GM23338 (cell line): ENCODE measurements at regions not wholly inside any gene's neighbourhood (a gene's known extent, or its start where the extent isn't known, plus 50 kb on each side); places are given as distances from the start of the nearest gene placed in this dataset.

Experiments used
- ATAC-seq: fragments of 200-7000 bp; cut with Tn5 transposase; 3 replicates; pipeline ENCODE4 v1.9.1; 2020
- DNase-seq: peaks from one replicate; pipeline ENCODE4 v3.0.0-alpha.2; 2015; ENCODE audit warnings: low spot score
- H2AFZ ChIP-seq: fragments of 200-600 bp; sonication (generic); 2 replicates; pipeline ENCODE4 v1.8.0; 2016; ENCODE audit warnings: antibody characterized with exemption, mild to moderate bottlenecking, moderate library complexity
- H3F3A ChIP-seq: fragments of 200-600 bp; sonication (generic); replicated peaks from 2 replicates; pipeline ENCODE4 v1.8.0; 2017; ENCODE audit warnings: antibody characterized with exemption, mixed run types, low read depth
- H3K27ac ChIP-seq: fragments of 200-600 bp; sonication (generic); 2 replicates; pipeline ENCODE4 v1.6.1; 2016; ENCODE audit warnings: low read depth
- H3K27me3 ChIP-seq: fragments of 200-600 bp; sonication (generic); 2 replicates; pipeline ENCODE4 v1.8.0; 2016; ENCODE audit warnings: mild to moderate bottlenecking, mixed run types, moderate library complexity; ENCODE audit not compliant: insufficient read depth
- H3K36me3 ChIP-seq: fragments of 200-600 bp; sonication (generic); 2 replicates; pipeline ENCODE4 v1.8.0; 2016; ENCODE audit warnings: mild to moderate bottlenecking; ENCODE audit not compliant: insufficient read depth
- H3K4me1 ChIP-seq: fragments of 200-600 bp; sonication (generic); 2 replicates; pipeline ENCODE4 v1.8.0; 2016; ENCODE audit warnings: mild to moderate bottlenecking, moderate library complexity; ENCODE audit not compliant: insufficient read depth
- H3K4me2 ChIP-seq: fragments of 200-600 bp; sonication (generic); 2 replicates; pipeline ENCODE4 v1.7.1; 2017; ENCODE audit warnings: mixed run types
- H3K4me3 ChIP-seq: fragments of 200-600 bp; sonication (generic); 2 replicates; pipeline ENCODE4 v1.6.1; 2016; ENCODE audit warnings: mixed run types
- H3K79me2 ChIP-seq: fragments of 200-600 bp; sonication (generic); replicated peaks from 2 replicates; pipeline ENCODE4 v1.8.0; 2017; ENCODE audit warnings: mild to moderate bottlenecking; ENCODE audit not compliant: insufficient read depth
- H3K9me2 ChIP-seq: fragments of 200-600 bp; sonication (generic); 2 replicates; pipeline ENCODE4 v1.8.0; 2017; ENCODE audit not compliant: insufficient read depth
- H4K20me1 ChIP-seq: fragments of 200-600 bp; sonication (generic); replicated peaks from 2 replicates; pipeline ENCODE4 v1.8.0; 2017; ENCODE audit warnings: mild to moderate bottlenecking; ENCODE audit not compliant: insufficient read depth
- H3K27ac Mint-ChIP-seq: 2 replicates; pipeline ENCODE4 v1.8.0; 2020; ENCODE audit warnings: inconsistent platforms, mild to moderate bottlenecking, moderate library complexity, mixed read lengths
- H3K27me3 Mint-ChIP-seq: 3 replicates; pipeline ENCODE4 v1.8.0; 2022; ENCODE audit warnings: low read depth, mild to moderate bottlenecking, moderate library complexity, mixed read lengths, inconsistent platforms; ENCODE audit not compliant: insufficient read depth, poor library complexity
- H3K36me3 Mint-ChIP-seq: 3 replicates; pipeline ENCODE4 v1.8.0; 2021; ENCODE audit warnings: low read depth, mild to moderate bottlenecking, inconsistent platforms, moderate library complexity, mixed read lengths
- H3K4me1 Mint-ChIP-seq: 3 replicates; pipeline ENCODE4 v1.8.0; 2020; ENCODE audit warnings: mild to moderate bottlenecking, inconsistent platforms, mixed read lengths
- H3K4me3 Mint-ChIP-seq: 3 replicates; pipeline ENCODE4 v1.8.0; 2021; ENCODE audit warnings: moderate library complexity, mild to moderate bottlenecking, inconsistent platforms, mixed read lengths
- H3K9me3 Mint-ChIP-seq: 3 replicates; pipeline ENCODE4 v1.8.0; 2020; ENCODE audit warnings: moderate library complexity, mild to moderate bottlenecking, inconsistent platforms, mixed read lengths
- CREB1 ChIP-seq: fragments of 250-450 bp; sonication (Bioruptor Pico); IDR thresholded peaks from 2 replicates; pipeline ENCODE4 v1.5.0; 2020; ENCODE audit warnings: low read depth, mild to moderate bottlenecking, moderate library complexity
- CTCF ChIP-seq, 2 experiments: fragments of 200-600 bp in 1 of 2; sonication (generic) in 1 of 2; conservative IDR thresholded peaks; 2 replicates each; pipeline versions ENCODE4 v1.5.1 to v1.6.1; 2016 to 2017; ENCODE audit warnings: antibody characterized with exemption in 2 of 2, low read depth in 2 of 2, mild to moderate bottlenecking in 2 of 2, moderate library complexity in 1 of 2
- ETS1 ChIP-seq: IDR thresholded peaks from 2 replicates; pipeline ENCODE4 v1.6.1; 2016; ENCODE audit warnings: antibody characterized with exemption
- EZH2 ChIP-seq: fragments of 200-600 bp; sonication (generic); IDR thresholded peaks from one replicate; pipeline ENCODE4 v1.8.0; 2017; ENCODE audit warnings: antibody characterized with exemption, mild to moderate bottlenecking, low read depth; ENCODE audit not compliant: unreplicated experiment
- EZH2phosphoT487 ChIP-seq: fragments of 200-600 bp; sonication (generic); IDR thresholded peaks from one replicate; pipeline ENCODE4 v1.8.1; 2018; ENCODE audit warnings: antibody characterized with exemption; ENCODE audit not compliant: unreplicated experiment
- NANOG ChIP-seq: IDR thresholded peaks from 2 replicates; pipeline ENCODE4 v1.6.1; 2016; ENCODE audit warnings: antibody characterized with exemption, borderline replicate concordance
- POLR2AphosphoS5 ChIP-seq: IDR thresholded peaks from 2 replicates; pipeline ENCODE4 v1.6.1; 2016; ENCODE audit warnings: antibody characterized with exemption, low read depth
- ZNF331 ChIP-seq: fragments of 250-450 bp; sonication (Bioruptor Pico); IDR thresholded peaks from 2 replicates; pipeline ENCODE4 v1.5.0; 2020; ENCODE audit warnings: low read depth, mild to moderate bottlenecking, moderate library complexity
- ZNF462 ChIP-seq: fragments of 250-450 bp; sonication (Bioruptor Pico); IDR thresholded peaks from 2 replicates; pipeline ENCODE4 v1.5.0; 2020; ENCODE audit warnings: mild to moderate bottlenecking, moderate library complexity

GRCh38 chr3:19799887-19800286 is 134.1 kb downstream of the EFHB start (continued):
- no peak for TF ChIP-seq EZH2phosphoT487

- H3K4me3 Mint-ChIP-seq = no peak overlapping the region
- Histone ChIP-seq H2AFZ (no peak overlapping the region), H3K4me1 (no peaks in the 10 kb centered on the region), H3K79me2 (no peaks in the 10 kb centered on the region), H3K9me2 (no peaks in the 10 kb centered on the region), H3K4me3 (no peak overlapping the region), H3F3A (no peaks in the 10 kb centered on the region), H4K20me1 (no peaks in the 10 kb centered on the region), H3K27me3 (no peaks in the 10 kb centered on the region), H3K36me3 (no peaks in the 10 kb centered on the region), H3K4me2 (no peak overlapping the region), H3K27ac (no peak overlapping the region)
- no peaks in the 10 kb centered on the region for H3K4me1 Mint-ChIP-seq
- no peak overlapping the region for H3K27ac Mint-ChIP-seq
- DNase-seq = no peak
- peaks cover 35% of the 10 kb centered on the region for H3K36me3 Mint-ChIP-seq
- peaks cover 44% of the 10 kb centered on the region for H3K9me3 Mint-ChIP-seq
- no peak for TF ChIP-seq CTCF (conservative IDR thresholded peaks at IDR 0.05; ENCODE audit: low read depth in 2 of 2)
- no peak for TF ChIP-seq EZH2phosphoT487
- TF ChIP-seq EZH2 = no peak
- no peak for TF ChIP-seq POLR2AphosphoS5
- TF ChIP-seq ZNF331 (CRISPR knock-in tag) = no peak
- TF ChIP-seq CREB1 (CRISPR knock-in tag) = no peak
- TF ChIP-seq ZNF462 = no peak
- no peak for TF ChIP-seq ETS1
- TF ChIP-seq NANOG = no peak
- H3K27me3 Mint-ChIP-seq = peaks cover 3% of the 10 kb centered on the region
- ATAC-seq = no peak
Measured at GRCh38 chr3:19799115-19799514, 134.9 kb downstream of the EFHB start.
